ENCODE measurements at regions not wholly inside any gene's neighbourhood (a gene's known extent, or its start where the extent isn't known, plus 50 kb on each side); places are given as distances from the start of the nearest gene placed in this dataset.
"Not testable (repeated sequence)": the region's sequence is repeated elsewhere in the genome, so short reads cannot be mapped to it uniquely, and the experiment has no call there.

- DNase-seq (ENCODE audit: low read depth in 2 of 2), result no peak
These were observed 323.5 kb upstream of the ROPN1 start for GRCh38 chr3:124315215-124316033.

- DNase-seq (ENCODE audit: low read depth in 2 of 2), result no peak
These were observed 324.0 kb upstream of the ROPN1 start for GRCh38 chr3:124316034-124316287.

- DNase-seq (ENCODE audit: low read depth in 2 of 2), result no peak
These were observed 326.1 kb upstream of the ROPN1 start for GRCh38 chr3:124318014-124318413.

- DNase-seq (ENCODE audit: low read depth in 2 of 2), result no peak
These were observed 326.7 kb upstream of the ROPN1 start for GRCh38 chr3:124318656-124319055.

GRCh38 chr3:124320976-124321375, 329.1 kb upstream of the ROPN1 start:
- no peak for DNase-seq (ENCODE audit: low read depth in 2 of 2)

GRCh38 chr3:124322309-124322880, 330.5 kb upstream of the ROPN1 start:
- no peak for DNase-seq (ENCODE audit: low read depth in 2 of 2)

- DNase-seq (ENCODE audit: low read depth in 2 of 2), result no peak
These were observed 331.0 kb upstream of the ROPN1 start for GRCh38 chr3:124322966-124323365.

- no peak for DNase-seq (ENCODE audit: low read depth in 2 of 2)
These were observed 333.3 kb upstream of the ROPN1 start for GRCh38 chr3:124325248-124325647.

GRCh38 chr3:124329723-124330122, 337.8 kb upstream of the ROPN1 start:
- no peak for DNase-seq (ENCODE audit: low read depth in 2 of 2)

- DNase-seq (ENCODE audit: low read depth in 2 of 2), result no peak
These were observed 342.2 kb upstream of the ROPN1 start for GRCh38 chr3:124333931-124334640.

- DNase-seq (ENCODE audit: low read depth in 2 of 2), result no peak
These were observed 344.2 kb upstream of the ROPN1 start for GRCh38 chr3:124336067-124336656.

GRCh38 chr3:124345845-124346244, 353.9 kb upstream of the ROPN1 start:
- DNase-seq (ENCODE audit: low read depth in 2 of 2), result no peak

GRCh38 chr3:124346487-124346886, 354.6 kb upstream of the ROPN1 start:
- DNase-seq (ENCODE audit: low read depth in 2 of 2), result no peak

GRCh38 chr3:124347418-124347817, 355.5 kb upstream of the ROPN1 start:
- DNase-seq (ENCODE audit: low read depth in 2 of 2), result no peak

- DNase-seq (ENCODE audit: low read depth in 2 of 2), result not testable (repeated sequence)
These were observed 356.6 kb upstream of the ROPN1 start for GRCh38 chr3:124348555-124348954.

GRCh38 chr3:124351430-124352148, 359.7 kb upstream of the ROPN1 start:
- DNase-seq (ENCODE audit: low read depth in 2 of 2), result no peak

GRCh38 chr3:124352149-124352539, 360.2 kb upstream of the ROPN1 start:
- no peak for DNase-seq (ENCODE audit: low read depth in 2 of 2)

GRCh38 chr3:124353691-124354090, 361.8 kb upstream of the ROPN1 start:
- DNase-seq (ENCODE audit: low read depth in 2 of 2), result no peak

- no peak for DNase-seq (ENCODE audit: low read depth in 2 of 2)
These were observed 362.2 kb upstream of the ROPN1 start for GRCh38 chr3:124354150-124354549.

- no peak for DNase-seq (ENCODE audit: low read depth in 2 of 2)
These were observed 366.2 kb upstream of the ROPN1 start for GRCh38 chr3:124358156-124358555.

- DNase-seq (ENCODE audit: low read depth in 2 of 2), result no peak
These were observed 368.2 kb upstream of the ROPN1 start for GRCh38 chr3:124360155-124360554.

GRCh38 chr3:124360563-124360962, 368.6 kb upstream of the ROPN1 start:
- DNase-seq (ENCODE audit: low read depth in 2 of 2), result no peak

All from stimulated activated CD8-positive, alpha-beta memory T cell treated with anti-CD3 and anti-CD28 coated beads, Interleukin-2, amount 100 ng/mL, for 48 hours (primary cell).